ENCODE measurements at regions not wholly inside any gene's neighbourhood (a gene's known extent, or its start where the extent isn't known, plus 50 kb on each side); places are given as distances from the start of the nearest gene placed in this dataset.

DNA sequence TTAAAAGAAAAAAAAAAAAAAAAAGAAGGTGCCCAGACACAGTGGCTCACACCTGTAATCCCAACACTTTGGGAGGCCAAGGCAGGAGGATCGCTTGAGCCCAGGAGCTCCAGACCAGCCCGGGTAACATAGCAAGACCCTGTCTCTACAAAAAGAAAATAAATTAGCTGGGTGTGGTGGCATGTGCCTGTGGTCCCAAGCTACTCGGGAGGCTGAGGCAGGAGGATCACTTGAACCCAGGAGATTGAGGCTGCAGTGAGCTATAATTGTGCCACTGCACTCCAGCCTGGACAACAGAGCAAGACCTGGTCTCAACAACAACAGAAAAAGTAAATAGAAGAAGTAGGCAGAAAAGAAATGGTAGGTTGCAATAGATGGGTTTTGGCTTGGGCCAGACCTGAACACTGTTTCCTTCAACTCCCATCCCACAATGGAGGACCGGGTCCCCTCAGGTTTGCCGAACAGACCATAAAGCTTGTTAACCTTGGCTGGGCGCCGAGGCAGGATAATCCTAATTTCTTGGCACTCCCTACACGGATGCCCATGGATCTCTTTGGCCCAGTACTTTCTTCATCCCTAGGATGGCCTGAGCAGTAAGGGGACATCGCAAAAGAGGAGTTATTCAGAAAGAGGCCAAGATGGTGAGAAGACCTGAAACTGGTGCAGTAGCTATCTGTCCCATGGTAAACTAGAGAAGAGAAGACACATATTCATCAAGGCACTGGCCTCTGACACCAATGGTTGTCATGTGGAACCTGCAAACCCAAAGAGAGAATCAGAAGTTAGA is 165.5 kb upstream of the CCND2 start:
- no peaks in the 10 kb centered on the region for H3K9me3 Mint-ChIP-seq
- peaks cover 6% of the 10 kb centered on the region for H3K4me1 Mint-ChIP-seq
- ATAC-seq (ENCODE audit: low read depth) (no peak), DNase-seq (ENCODE audit: low spot score in 2 of 2) (no peak)
- H3K4me3 Mint-ChIP-seq, result no peak overlapping the region
- H3K27ac Mint-ChIP-seq, result peak overlapping the region; percentile 24
- H3K36me3 Mint-ChIP-seq, result no peaks in the 10 kb centered on the region
- H3K27me3 Mint-ChIP-seq, result peaks cover 2% of the 10 kb centered on the region

DNA sequence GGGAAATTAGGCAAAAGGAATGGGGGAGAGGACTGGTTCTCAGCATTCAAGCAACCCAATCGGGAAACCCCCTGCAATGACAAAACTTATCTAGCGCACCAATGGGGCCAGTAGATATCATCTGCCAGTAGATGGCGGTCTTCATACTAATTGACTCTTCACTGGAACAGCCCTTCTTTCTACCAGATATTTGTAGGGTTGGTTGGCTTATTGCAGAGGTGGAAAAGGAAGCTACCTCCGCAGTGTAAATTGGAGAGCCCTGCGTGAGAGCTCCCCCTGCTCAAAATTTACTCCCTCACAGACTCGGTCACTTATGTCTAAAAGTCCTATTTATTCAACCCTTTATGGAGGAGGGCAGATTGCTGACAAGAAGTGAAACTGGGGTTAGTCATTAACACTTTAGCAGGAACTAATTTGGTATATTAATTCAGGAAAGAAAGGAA is 166.1 kb upstream of the CCND2 start:
- peak; percentile 55 to 83 for DNase-seq (ENCODE audit: low spot score in 2 of 2)
- peak overlapping the region; percentile 24 for H3K27ac Mint-ChIP-seq

DNA sequence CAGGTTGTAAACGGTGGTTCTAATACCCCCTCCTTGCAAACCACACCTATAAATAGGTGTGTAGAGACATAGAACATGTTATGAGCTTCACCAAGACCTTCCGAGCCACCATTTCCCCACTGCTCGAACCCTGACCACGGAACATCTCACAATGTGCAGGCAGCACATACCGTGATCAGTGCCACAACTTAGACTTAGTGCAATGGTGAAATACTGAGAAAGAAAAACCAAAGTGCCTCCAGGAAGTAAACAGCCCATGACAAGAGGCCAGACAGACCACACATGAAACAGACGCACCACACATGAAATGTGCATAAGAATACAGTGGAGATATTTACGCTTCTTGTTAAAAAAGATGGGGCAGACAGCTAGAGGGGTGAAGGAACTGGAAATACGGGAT is 166.9 kb upstream of the CCND2 start:
- H3K9me3 Mint-ChIP-seq, result no peaks in the 10 kb centered on the region
- peaks cover 2% of the 10 kb centered on the region for H3K27me3 Mint-ChIP-seq
- no peak for ATAC-seq (ENCODE audit: low read depth)
- H3K4me1 Mint-ChIP-seq, result peaks cover 6% of the 10 kb centered on the region
- no peaks in the 10 kb centered on the region for H3K36me3 Mint-ChIP-seq
- no peak overlapping the region for H3K4me3 Mint-ChIP-seq
- H3K27ac Mint-ChIP-seq, result peak overlapping the region; percentile 24
- DNase-seq (ENCODE audit: low spot score in 2 of 2), result no peak

More for the DNA sequence above, 166.1 kb upstream of the CCND2 start:
- peak overlapping the region; percentile 28 for H3K4me3 Mint-ChIP-seq
- no peaks in the 10 kb centered on the region for H3K9me3 Mint-ChIP-seq
- peaks cover 2% of the 10 kb centered on the region for H3K27me3 Mint-ChIP-seq
- peak; percentile 99 for ATAC-seq (ENCODE audit: low read depth)
- peaks cover 6% of the 10 kb centered on the region for H3K4me1 Mint-ChIP-seq
- no peaks in the 10 kb centered on the region for H3K36me3 Mint-ChIP-seq

DNA sequence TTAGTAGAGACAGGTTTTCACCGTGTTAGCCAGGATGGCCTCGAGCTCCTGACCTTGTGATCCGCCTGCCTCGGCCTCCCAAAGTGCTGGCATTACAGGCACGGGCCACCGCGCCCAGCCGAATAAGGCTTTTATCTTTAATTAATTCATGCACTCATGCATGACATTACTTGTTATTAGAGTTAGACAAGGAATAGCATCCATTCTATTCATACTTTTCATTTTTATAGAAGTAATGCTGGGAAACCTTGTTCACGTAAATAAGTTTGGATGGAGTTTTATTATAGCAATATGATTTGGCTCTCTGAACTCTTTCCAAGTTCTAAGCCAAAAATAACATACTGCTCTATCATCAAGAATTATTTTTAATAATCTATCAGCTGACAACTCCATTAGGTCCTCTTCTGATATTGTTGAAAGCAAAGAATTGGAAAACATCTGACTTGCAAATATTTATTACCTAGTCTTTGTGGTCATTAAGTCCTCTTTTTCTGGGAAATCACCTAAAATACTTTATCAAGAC is 168.8 kb upstream of the CCND2 start:
- no peaks in the 10 kb centered on the region for H3K36me3 Mint-ChIP-seq
- DNase-seq (ENCODE audit: low spot score in 2 of 2), result no peak
- ATAC-seq (ENCODE audit: low read depth), result no peak
- peaks cover 6% of the 10 kb centered on the region for H3K4me1 Mint-ChIP-seq
- H3K27me3 Mint-ChIP-seq, result peaks cover 3% of the 10 kb centered on the region
- no peak overlapping the region for H3K27ac Mint-ChIP-seq
- no peak overlapping the region for H3K4me3 Mint-ChIP-seq
- H3K9me3 Mint-ChIP-seq, result no peaks in the 10 kb centered on the region

DNA sequence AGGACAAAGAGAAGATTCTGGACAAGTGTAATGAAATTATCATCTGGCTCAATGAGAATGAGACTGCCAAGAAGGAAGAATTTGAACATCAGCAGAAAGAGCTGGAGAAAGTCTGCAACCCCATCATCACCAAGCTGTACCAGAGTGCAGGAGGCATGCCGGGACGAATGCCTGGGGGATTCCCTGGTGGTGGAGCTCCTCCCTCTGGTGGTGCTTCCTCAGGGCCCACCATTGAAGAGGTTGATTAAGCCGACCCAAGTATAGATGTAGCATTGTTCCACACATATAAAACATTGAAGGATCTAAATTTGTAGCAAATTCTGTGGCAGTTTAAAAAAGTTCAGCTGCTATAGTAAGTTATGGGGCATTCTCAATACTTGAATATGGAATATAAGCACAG is 174.3 kb upstream of the CCND2 start:
- Mint-ChIP-seq H3K27ac (no peak overlapping the region), H3K27me3 (peaks cover 12% of the 10 kb centered on the region), H3K36me3 (no peaks in the 10 kb centered on the region), H3K9me3 (no peaks in the 10 kb centered on the region), H3K4me3 (no peak overlapping the region), H3K4me1 (peaks cover 2% of the 10 kb centered on the region)
- DNase-seq (ENCODE audit: low spot score in 2 of 2), result no peak
- ATAC-seq (ENCODE audit: low read depth), result no peak

DNA sequence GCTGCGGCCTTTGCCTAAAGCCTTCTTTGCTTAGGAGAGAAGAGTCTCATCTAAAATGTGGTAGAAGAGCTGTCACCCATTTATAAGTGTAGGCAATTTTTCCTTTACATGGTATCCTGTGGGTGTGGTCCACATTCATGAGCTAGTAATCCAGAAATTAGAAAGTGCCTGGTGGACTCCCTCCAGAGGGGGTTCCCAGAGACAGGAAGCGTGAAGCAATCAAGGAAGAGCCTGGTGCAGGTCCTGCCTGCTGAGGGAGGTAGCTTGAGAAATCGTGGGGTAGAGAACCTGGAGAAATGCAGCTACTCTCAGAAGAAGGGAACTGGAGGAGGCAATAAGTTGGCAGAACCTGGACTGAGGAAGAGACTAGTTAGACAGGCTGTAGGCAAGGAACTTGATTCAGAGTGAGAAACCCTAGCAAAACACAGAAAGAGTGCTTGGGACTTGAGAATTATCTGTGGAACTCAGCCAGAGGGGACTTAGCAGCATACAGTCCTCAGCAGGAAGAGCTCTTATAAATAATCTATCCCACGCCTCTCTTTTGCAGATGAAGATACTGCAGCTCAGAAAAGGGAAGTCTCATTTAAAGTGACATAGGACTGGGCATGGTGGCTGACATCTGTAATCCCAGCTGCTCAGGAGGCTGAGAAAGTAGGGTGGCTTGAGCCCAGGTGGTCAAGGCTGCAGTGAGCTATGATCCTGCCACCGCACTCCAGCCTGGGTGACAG is 182.4 kb upstream of the CCND2 start:
- ATAC-seq (ENCODE audit: low read depth), result peak; percentile 34
- Mint-ChIP-seq H3K9me3 (no peaks in the 10 kb centered on the region), H3K4me3 (no peak overlapping the region), H3K36me3 (no peaks in the 10 kb centered on the region), H3K27ac (no peak overlapping the region), H3K4me1 (no peaks in the 10 kb centered on the region), H3K27me3 (peaks cover 2% of the 10 kb centered on the region)
- no peak for DNase-seq (ENCODE audit: low spot score in 2 of 2)

DNA sequence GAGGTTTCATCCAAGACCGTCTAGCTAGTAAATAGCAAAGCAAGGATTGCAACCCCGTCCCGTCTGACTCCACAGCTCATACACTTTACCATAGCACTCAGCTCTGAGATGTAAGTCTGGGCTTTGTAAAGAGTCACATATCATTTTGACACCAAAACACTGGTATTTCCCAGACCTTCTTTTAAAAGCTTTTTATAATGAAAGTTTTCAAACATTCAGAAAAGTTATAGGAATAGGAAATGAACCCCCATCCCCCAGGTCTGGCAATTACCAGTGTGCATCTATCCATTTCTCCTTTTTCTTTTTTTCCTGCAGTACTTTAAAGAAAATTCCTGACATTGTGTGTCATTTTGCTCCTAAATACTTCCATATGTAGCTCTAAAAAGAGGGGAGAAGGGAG is 183.6 kb upstream of the CCND2 start:
- H3K27me3 Mint-ChIP-seq, result peaks cover 2% of the 10 kb centered on the region
- H3K4me3 Mint-ChIP-seq, result no peak overlapping the region
- ATAC-seq (ENCODE audit: low read depth), result no peak
- H3K9me3 Mint-ChIP-seq, result no peaks in the 10 kb centered on the region
- no peaks in the 10 kb centered on the region for H3K4me1 Mint-ChIP-seq
- no peaks in the 10 kb centered on the region for H3K36me3 Mint-ChIP-seq
- no peak for DNase-seq (ENCODE audit: low spot score in 2 of 2)
- no peak overlapping the region for H3K27ac Mint-ChIP-seq

DNA sequence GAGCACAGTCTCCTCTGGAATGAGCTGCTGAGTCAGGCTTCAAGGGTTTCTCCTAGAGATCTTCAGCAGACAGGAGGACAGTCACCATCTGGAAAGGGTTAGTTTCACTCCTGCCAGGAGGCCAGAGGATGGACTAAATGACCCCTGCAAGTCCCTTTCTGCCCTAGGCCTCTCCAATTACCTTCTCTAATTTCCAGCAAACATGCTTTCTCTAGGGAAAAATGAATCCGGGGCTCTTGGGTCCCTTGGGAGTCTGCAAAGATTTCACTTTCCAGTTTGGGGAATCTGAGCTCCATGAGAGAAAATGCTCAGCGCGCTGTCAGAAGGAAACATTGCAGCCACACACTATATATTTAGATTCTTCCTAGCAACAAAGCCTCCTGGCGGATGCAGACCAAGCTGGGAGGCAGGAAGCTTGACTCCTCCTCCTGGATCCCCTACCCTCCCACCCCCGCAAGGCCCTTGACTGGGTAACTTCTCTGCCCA is 184.4 kb upstream of the CCND2 start:
- Mint-ChIP-seq H3K27me3 (peaks cover 2% of the 10 kb centered on the region), H3K4me1 (no peaks in the 10 kb centered on the region), H3K36me3 (no peaks in the 10 kb centered on the region), H3K4me3 (no peak overlapping the region), H3K27ac (no peak overlapping the region), H3K9me3 (no peaks in the 10 kb centered on the region)
- no peak for DNase-seq (ENCODE audit: low spot score in 2 of 2)
- no peak for ATAC-seq (ENCODE audit: low read depth)

DNA sequence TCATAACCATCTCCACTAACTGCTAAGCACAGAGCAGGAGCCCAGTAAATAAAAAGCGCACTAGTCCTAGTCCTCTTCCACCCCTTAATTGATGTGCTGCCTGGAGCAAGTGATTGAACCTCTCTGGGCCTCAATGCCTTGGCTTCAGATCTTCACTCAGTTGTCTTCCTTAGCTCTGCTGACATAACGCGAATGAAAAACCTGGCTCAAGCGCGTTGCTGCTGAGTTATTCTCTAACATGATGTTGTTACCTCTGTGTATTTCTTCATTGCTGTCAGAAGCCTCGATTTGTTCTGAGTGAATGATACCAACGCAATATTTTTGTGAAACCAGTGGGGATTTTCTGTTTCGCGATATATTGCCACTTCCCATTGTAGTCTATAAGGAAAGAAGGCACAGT is 185.1 kb upstream of the CCND2 start:
- H3K27ac Mint-ChIP-seq, result no peak overlapping the region
- no peak overlapping the region for H3K4me3 Mint-ChIP-seq

DNA sequence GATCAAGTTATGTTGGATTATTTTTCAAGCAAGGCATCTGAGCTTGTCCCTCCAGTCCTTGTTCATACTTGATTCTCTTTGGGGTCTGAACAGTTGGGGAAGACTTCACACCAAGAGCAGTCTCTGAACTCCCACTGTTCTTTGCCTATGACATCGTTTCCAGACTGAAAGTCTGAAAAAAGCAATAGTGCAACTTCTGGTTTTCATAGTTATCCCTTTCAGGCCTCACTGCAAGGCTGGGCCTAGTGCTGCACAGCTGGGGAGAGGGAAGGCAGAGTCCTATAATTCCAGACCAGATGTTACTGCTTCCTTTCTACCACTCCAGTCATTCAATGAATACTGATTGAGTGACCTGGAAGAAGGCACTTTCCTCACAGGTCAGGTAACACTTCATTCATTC is 187.1 kb upstream of the CCND2 start:
- DNase-seq (ENCODE audit: low spot score in 2 of 2) (no peak), ATAC-seq (ENCODE audit: low read depth) (no peak)
- Mint-ChIP-seq H3K27ac (no peak overlapping the region), H3K27me3 (peaks cover 6% of the 10 kb centered on the region), H3K4me3 (no peak overlapping the region), H3K4me1 (no peaks in the 10 kb centered on the region), H3K9me3 (no peaks in the 10 kb centered on the region), H3K36me3 (no peaks in the 10 kb centered on the region)

More for the DNA sequence above, 185.1 kb upstream of the CCND2 start:
- DNase-seq (ENCODE audit: low spot score in 2 of 2), result no peak
- H3K36me3 Mint-ChIP-seq, result no peaks in the 10 kb centered on the region
- H3K9me3 Mint-ChIP-seq, result no peaks in the 10 kb centered on the region
- ATAC-seq (ENCODE audit: low read depth), result no peak
- peaks cover 5% of the 10 kb centered on the region for H3K27me3 Mint-ChIP-seq
- no peaks in the 10 kb centered on the region for H3K4me1 Mint-ChIP-seq

DNA sequence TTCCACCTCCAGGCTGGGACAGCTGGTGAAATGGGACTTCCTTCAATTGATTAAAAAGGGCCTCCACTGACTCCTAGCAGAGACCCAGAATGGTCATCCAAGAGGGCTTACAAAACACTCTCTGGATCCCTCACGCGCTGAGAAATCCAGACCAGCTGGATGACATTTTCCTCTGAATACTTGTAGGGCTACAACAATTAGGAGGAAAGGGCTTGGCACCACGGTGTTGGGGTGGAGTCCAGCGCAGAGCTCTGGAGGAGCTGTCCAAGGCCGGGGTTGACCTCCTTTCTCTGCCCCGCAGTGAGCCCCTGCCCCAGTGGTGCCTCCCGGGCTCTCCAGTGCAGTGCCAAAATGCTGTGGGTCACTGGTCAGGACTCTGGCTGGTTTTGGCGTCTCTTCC is 189.0 kb upstream of the CCND2 start:
- DNase-seq (ENCODE audit: low spot score in 2 of 2), result no peak
- Mint-ChIP-seq H3K36me3 (no peaks in the 10 kb centered on the region), H3K4me1 (no peaks in the 10 kb centered on the region), H3K9me3 (peaks cover 1% of the 10 kb centered on the region), H3K27ac (no peak overlapping the region), H3K27me3 (peaks cover 6% of the 10 kb centered on the region), H3K4me3 (no peak overlapping the region)
- no peak for ATAC-seq (ENCODE audit: low read depth)

DNA sequence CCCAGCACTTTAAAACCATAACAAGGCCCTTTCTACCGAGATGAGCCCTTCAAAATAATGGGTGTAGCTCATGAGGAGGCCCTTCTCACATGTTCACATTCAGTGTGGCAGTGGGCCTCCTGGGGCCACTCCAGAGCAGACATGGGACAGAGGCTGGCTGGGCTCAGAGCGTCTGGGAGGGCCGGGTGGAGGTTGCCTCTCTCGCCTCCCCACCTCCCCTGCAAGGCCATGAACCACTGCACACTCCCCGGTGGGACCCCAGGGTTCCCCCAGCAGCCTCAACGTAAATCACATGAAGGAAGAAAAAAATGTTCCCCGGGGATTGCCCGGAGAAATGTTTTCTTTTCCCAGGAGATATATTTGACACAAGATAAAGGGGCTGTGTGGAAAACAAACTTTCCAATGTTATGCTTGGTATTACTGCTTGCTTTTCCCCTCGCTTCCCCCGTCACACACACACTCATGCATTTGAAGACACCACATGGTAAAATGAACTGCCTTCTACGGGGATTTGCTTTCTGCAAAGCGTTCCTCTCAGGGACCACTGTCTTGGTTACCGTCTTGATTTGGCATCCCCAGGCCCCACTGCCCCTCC is 190.7 kb upstream of the CCND2 start:
- DNase-seq (ENCODE audit: low spot score in 2 of 2), result no peak
- H3K27me3 Mint-ChIP-seq, result peaks cover 8% of the 10 kb centered on the region

DNA sequence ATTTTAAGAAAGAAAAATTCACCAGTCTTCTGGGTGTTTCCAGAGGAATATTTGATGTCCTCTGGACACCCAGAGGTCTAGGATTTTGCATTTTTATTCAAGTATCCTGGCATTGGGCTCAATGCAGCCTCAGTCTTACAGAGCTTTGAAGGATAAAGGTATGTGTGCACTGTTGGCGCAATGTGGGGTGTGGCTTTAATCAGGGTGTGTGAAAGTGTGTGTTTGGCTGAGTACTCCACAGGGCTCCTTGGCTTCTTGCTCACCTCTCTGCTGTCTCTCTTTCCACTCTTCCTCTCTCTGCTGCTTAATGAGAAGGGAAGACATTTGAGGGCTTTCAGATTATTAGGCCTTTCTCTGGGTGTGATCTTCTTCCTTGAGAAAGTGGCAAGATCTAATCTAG is 193.3 kb upstream of the CCND2 start:
- Mint-ChIP-seq H3K27ac (no peak overlapping the region), H3K36me3 (peaks cover 3% of the 10 kb centered on the region), H3K4me1 (no peaks in the 10 kb centered on the region), H3K9me3 (peaks cover 9% of the 10 kb centered on the region), H3K4me3 (no peak overlapping the region), H3K27me3 (peaks cover 15% of the 10 kb centered on the region)
- DNase-seq (ENCODE audit: low spot score in 2 of 2) (no peak), ATAC-seq (ENCODE audit: low read depth) (no peak)

More for the DNA sequence above, 190.7 kb upstream of the CCND2 start:
- ATAC-seq (ENCODE audit: low read depth), result no peak
- Mint-ChIP-seq H3K27ac (no peak overlapping the region), H3K9me3 (peaks cover 9% of the 10 kb centered on the region), H3K4me1 (no peaks in the 10 kb centered on the region), H3K36me3 (peaks cover 3% of the 10 kb centered on the region), H3K4me3 (no peak overlapping the region)

DNA sequence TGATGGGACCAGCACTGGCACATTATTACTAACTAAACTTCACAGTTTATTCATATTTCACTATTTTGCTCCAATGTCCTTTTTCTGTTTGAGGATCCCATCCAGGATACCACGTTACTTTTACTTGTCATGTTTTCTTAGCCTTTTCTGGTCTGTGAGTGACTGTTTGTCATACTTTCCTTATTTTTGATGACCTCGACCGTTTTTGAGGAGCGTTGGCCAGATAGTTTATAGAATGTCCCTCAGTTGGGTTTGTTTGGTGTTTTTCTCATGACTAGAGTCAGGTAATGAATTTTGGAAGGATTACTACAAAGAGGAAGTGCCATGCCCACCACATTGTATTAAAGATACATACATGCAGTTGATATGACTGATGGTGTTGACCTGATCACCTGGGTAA is 199.4 kb upstream of the CCND2 start:
- peaks cover 23% of the 10 kb centered on the region for H3K27me3 Mint-ChIP-seq
- H3K9me3 Mint-ChIP-seq, result peaks cover 7% of the 10 kb centered on the region
- no peak for DNase-seq (ENCODE audit: low spot score in 2 of 2)
- peaks cover 9% of the 10 kb centered on the region for H3K36me3 Mint-ChIP-seq
- H3K4me3 Mint-ChIP-seq, result no peak overlapping the region
- ATAC-seq (ENCODE audit: low read depth), result no peak
- H3K27ac Mint-ChIP-seq, result no peak overlapping the region
- no peaks in the 10 kb centered on the region for H3K4me1 Mint-ChIP-seq

All from memory B cell (primary cell).